GM21737 (cell line): ENCODE measurements at regions not wholly inside any gene's neighbourhood (a gene's known extent, or its start where the extent isn't known, plus 50 kb on each side); places are given as distances from the start of the nearest gene placed in this dataset.
A peak's percentile ranks its signal among the peaks of the same experiment; 100 is the strongest.
"Not testable (repeated sequence)": the region's sequence is repeated elsewhere in the genome, so short reads cannot be mapped to it uniquely, and the experiment has no call there.

Experiments used
- ATAC-seq: cut with Tn5 transposase; IDR thresholded peaks from one replicate; pipeline ENCODE4 v1.9.1; 2021; ENCODE audit warnings: mild to moderate bottlenecking, moderate library complexity; ENCODE audit not compliant: unreplicated experiment

DNA sequence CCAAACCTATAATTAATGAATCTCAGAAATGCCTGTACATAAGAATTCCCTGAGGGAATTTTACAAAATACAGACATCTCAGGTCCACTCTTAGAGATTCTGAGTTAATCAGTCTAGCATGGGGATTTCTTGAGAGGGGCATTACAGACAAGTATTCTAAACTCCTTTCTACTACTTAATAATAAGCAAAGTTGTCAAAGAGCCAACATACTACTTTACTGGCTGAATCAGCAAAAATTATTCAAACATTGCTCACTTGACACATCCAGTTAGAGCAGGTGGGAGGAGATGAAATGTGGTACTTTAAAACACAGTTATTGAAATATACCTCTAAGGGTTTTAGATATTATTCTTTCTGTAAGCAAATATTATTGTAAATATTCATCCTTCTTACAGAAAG is 1164.7 kb downstream of the CDY2B start:
- ATAC-seq: no peak

GRCh38 chrY:16673102-16673787 is 1206.8 kb downstream of the CDY2B start:
- ATAC-seq: no peak

DNA sequence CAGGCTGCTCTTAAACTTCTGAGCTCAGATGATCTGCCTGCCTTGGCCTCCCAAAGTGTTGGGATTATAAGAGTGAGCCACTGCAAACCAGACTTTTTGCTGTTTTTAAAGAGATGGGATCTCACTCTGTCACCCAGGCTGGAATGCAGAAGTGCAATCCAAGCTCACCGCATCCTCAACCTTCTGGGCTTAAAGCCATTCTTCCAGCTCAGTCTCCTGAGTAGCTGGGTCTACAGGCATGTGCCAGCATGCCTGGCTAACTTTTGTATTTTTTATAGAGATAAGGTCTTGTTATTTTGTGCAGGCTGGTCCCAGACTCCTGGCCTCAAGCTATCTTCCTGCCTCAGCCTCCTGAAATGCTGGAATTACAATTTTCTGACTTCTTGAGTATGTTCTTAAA is 1211.6 kb downstream of the CDY2B start:
- no peak for ATAC-seq

DNA sequence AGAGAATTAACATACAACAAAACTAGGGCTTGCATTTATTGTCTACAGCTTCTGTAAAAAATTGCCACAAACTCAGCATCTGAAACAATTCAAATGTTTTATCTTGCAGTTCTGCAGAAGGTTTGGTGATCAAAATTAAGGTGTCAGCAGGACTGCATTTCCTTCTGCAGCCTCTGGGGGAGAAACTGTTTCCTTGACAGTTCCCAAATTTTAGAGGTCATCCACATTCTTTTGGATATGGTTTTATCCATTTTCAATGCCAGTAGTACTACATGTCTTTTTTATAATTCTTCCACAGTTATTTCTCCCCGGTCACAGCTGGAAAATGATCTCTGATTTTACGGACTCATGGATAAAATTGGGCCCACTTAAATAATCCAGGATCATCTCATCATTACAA is 1217.3 kb downstream of the CDY2B start:
- no peak for ATAC-seq

- ATAC-seq: no peak
Observed at GRCh38 chrY:16659340-16659739, 1220.7 kb downstream of the CDY2B start.

DNA sequence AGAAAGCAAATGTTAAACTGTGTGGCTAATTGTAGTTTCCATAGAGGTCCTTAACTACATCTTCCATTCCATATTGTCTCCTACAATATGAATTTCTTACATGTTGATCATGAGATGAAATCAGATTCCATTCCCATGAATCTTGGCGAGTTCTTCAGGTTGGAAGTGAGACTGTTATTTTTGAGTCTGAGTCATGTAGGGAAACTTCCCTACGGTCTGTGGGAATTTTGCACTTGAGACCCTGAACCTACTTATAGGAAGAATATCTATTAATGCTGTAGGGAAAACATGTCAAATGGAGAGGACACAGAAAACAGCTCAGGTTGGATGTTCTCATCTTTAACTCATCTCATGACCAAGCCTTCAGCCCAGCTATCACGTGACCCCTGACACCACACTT is 1226.0 kb downstream of the CDY2B start:
- no peak for ATAC-seq

DNA sequence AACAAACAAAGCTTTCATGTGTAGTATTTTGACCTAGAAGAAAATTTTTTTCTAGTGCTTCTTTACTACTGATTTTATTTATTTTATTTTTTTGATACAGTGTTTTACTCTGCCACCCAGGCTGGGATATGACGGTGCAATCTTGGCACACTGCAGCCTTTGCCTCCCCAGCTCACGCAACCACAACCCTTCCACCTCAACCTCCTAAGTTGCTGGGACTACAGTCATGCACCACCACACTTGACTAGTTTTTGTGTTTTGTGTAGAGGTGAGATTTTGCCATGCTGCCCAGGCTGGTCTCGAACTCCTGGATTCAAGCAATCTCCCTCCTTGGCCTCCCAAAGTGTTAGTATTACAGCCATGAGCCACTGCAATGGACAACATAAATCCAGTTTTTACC is 1234.0 kb downstream of the CDY2B start:
- no peak for ATAC-seq

DNA sequence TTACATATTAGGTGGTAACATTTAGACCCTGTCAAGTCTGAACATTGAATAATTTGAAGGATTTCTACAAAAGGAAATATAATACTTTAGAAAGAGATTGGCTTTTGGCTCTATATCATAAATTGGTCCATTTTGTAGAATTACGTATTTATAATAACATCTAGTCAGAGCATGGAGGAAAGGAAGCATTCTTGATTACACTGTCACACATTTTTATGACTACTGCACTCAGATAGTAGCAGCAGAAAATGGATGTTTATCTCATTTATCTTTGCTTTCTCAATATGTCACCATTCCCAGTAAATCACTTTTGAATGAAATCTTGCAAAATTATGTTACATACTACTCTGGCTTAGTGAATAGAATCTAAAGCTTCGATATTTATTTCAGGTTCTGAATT is 1234.6 kb downstream of the CDY2B start:
- no peak for ATAC-seq

DNA sequence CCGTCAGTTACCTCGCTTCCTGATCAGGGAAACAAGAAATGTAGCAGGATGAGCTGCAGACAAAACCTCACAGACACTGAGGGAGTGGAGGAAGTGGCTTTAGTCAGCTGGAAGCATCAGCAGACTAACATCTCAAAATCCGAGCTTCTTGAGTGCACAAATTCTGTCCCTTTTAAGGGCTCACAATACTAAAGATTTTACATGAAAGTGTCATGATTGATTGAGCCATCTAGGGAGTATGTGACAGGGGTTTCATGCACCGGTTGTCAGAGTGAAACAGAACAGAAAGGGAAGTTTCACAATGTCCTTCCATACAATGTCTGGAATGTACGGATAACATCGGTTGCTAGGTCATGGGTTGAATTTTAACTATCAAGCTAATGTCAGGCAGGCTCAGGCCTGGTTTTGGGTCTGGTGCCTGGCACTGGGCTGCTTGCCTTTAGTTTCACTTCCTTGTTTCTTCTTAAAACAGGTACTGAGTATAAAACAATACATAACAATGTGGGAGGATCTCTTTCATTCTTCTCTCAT is 1235.7 kb downstream of the CDY2B start:
- peak; percentile 52 for ATAC-seq

- peak; percentile 42 for ATAC-seq
Observed at GRCh38 chrY:16639777-16640176, 1240.2 kb downstream of the CDY2B start.

GRCh38 chrY:16638743-16639142 is 1241.3 kb downstream of the CDY2B start:
- not testable (repeated sequence) for ATAC-seq

GRCh38 chrY:16636254-16636653 is 1243.8 kb downstream of the CDY2B start:
- ATAC-seq: peak; percentile 98

DNA sequence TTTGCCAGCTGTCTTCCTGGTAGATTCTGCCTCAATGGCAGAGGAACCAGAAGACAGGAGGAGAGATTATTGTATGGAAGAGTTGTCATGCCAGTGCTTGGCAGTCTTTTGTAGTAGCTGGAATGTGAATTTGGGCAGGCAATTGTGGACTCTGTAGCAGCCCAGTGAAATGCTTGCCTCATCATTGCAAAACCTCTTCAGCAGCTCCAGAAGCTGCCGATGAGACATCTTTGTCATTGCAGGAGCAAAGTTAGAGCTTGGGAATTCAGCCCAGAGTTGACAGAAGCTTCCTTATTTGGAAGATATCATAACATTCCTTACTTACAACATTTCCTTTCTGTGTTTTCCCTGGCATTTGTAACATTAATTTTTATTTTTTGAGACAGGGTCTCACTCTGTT is 1250.9 kb downstream of the CDY2B start:
- ATAC-seq: no peak

DNA sequence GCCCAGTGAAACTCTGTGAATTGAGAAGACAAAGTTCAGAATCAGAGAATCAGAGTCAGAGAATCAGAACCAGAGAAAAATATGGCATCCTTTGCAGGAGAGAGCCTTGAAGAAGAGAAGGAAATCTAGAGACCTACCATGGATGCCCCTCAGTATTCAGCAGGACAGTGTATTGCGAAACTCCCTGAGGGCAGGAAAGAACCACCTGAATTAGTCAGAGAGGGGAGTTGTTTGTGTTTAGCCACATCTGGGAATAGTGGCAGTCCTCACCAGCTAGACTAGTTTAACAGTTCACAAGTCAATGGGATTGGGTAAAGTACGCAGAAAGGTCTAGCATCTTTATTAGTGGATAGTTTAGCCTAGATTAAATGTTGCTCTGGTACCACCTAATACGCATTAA is 1252.9 kb downstream of the CDY2B start:
- ATAC-seq: no peak

GRCh38 chrY:16616201-16616975 is 1263.6 kb downstream of the CDY2B start:
- ATAC-seq: no peak

DNA sequence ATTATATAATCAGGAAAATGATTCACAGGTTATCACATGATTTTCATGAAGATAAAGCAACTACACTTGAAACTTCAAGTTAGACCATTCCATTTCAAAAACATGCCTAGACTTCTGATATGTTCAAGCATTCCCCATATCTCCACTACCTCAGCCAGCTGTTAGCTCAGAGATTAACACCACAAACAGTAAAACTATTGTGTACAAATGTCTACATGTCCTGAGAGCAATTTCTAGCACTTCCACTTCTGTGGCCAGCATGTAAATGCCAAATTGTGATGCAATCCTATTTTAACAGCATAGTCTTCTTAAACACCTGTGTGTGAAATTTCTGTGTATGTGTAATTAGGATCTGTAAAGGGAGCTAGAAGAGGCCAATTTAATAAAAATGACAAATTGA is 1271.3 kb downstream of the CDY2B start:
- no peak for ATAC-seq

- ATAC-seq: no peak
Observed at GRCh38 chrY:16602146-16602545, 1277.9 kb downstream of the CDY2B start.

- ATAC-seq: no peak
Observed at GRCh38 chrY:16601626-16602025, 1278.4 kb downstream of the CDY2B start.

- no peak for ATAC-seq
Observed at GRCh38 chrY:16572061-16572460, 1308.0 kb downstream of the CDY2B start.

- ATAC-seq: no peak
Observed at GRCh38 chrY:16562491-16562890, 1317.5 kb downstream of the CDY2B start.

DNA sequence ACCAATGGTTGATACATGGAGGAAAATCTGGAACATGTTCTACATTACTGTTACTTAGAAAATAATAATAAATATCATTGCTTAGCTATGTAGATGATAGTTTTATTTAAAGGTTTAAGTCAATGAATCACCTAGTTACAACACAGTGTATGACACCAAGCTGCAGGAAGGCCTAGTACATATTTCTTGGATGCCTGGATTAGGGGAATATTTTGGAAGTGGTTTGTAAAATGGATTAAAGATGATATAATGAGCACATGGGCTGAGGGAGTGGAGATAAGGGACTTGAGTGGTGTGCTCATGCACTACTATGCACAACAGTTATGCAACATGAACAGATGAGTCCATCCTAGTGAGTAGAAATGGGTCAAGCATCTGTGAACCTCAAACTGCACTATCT is 1358.0 kb downstream of the CDY2B start:
- ATAC-seq: no peak

DNA sequence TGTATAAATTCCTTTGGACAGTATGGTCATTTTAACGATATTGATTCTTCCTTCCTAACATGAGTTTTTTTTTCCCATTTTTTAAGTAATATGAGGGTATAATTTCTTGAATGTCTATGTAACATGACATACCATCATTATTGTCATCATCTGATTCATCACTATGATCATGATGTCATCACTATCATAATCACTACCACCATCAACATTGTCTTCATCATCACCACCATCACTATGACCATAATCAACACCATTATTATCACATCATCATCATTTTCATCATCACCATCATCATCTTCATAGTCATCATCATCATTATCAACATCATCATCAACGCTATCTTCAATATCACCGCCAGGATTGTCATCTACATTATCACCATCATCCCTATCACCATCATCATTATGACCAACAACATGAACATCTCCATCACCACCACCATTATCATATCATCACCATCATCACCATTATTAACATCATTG is 1377.2 kb downstream of the CDY2B start:
- ATAC-seq: no peak
